NCI-H446 (cell line): ENCODE measurements at regions not wholly inside any gene's neighbourhood (a gene's known extent, or its start where the extent isn't known, plus 50 kb on each side); places are given as distances from the start of the nearest gene placed in this dataset.

ENCODE experiments used
- DNase-seq, 2 experiments: peaks; one replicate each; lab custom pipeline; 2025; lab: John Stamatoyannopoulos, UW

DNA sequence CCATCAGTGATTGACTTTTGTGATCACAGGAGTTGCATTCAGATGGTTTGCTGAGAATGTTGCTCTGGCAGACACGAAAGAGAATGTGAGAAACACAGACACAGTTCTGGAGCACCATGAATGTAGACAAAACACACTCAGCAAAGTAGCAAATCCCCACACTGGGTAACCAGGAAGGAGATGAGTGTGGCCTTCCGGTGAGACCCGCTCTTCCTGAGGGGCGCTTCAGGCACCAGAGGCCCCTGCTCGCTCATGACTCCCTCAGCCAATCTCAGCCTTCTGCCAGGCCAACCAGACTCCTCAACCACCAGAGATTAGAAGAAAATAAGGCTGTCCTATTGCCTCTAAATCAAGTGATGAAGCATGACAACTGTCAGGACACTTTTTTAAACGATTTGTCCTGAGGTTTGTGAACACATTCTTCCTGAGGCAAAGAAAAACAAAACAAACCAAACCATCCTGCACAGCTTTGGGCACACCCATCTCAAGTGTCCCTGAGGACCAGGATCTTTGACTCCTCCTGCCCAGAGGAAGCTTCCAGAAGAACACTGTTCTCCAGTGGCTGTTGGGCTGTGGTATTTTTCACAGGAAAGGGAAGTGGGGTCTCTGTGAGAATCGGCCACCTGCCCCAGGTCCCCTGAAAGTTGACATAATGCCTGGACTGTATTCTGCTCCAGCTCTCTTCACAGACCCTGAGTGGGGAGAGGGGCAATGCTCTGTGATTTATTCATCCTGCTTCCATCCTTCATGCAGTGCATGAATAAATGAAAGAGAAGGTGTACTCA is 152.8 kb downstream of the BCL11A start:
- no peak for DNase-seq

DNA sequence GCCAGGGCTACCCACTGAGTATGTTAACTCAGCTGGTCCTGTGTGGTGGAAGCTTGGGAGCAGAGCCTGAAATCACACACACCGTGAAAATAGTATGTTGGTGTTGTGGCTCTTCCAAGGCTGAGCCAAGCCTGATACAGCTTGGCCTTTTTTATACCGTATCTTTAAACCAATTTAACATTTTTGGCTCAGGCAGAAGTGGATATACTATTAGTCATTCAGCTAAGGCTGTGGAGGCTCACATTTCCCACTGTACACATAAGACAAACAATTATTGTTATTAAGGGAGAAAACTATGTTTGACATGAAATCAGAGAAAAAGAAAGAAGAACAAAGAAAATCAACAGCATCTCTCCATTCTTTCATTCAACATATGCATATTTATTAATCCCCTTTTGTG is 159.0 kb downstream of the BCL11A start:
- DNase-seq, result no peak

DNA sequence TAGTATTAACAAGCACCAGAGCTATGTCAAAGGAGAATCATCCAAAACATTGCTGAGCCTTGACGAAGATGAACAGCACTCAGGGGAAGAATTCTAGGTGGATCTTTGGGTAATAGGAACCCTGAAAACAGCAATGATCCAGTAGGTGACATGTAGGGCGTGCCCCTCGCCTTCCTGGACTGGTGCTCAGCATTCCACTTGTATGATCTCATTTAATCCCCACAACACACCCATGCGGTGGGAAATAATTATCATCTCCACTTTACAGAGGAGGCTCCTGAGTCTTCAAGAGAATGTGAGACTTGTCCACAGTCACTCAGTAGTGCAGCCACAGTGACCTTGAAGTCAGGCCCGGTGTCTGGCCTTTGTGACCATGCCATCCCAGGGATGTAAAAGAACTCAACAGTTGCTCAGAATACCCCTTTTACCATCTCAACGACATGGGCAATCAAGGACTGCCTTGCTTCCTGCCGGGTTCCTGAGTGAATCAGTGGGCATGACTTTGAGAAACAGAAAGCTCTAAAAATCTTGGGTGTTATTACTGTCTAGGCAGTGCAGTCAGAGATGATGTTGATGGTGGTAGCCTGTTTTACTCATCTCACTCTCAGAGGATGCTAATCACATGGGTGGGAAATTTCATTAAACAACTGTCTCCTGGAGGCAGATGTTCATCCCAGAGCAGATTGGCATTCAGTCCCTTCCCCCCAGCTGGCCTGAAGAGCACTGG is 161.6 kb downstream of the BCL11A start:
- DNase-seq, result no peak

DNA sequence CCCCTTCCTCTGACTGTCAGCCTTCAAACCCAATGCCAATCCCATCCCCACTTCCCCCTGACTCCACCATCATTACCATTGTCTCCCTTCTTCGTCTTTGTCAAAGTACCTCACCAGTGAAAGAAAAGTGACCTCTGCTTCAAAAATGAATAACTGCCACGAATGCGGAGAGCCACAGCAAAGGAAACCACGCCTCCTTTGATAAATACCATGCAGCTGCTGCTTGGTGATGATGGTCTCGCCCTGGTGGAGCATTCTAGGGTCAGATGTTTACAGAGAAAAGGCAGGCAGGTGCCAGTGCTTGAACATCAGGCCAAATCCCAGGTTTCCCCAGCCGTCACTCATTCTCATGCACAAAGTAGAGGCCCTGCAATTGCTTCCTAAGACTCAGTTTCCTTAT is 162.2 kb downstream of the BCL11A start:
- no peak for DNase-seq

DNA sequence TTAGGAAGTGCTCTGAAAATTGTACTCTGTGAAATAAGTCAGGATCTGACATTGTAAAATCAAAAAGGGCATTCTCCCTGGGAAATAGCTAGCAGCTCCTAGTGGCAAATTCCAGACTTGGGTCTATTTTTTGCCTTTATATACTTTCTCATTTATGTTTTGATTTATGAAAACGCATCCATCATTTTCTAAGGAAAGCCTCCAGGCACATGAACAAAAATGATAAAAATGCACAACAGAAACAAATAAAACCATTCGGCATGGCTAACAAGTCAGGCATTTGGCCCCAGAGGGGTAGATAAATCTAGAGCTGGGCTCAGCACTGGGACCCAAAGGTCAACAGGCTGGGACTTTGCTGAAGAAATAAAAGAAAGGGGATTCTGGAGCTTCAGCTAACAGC is 167.0 kb downstream of the BCL11A start:
- DNase-seq, result no peak

DNA sequence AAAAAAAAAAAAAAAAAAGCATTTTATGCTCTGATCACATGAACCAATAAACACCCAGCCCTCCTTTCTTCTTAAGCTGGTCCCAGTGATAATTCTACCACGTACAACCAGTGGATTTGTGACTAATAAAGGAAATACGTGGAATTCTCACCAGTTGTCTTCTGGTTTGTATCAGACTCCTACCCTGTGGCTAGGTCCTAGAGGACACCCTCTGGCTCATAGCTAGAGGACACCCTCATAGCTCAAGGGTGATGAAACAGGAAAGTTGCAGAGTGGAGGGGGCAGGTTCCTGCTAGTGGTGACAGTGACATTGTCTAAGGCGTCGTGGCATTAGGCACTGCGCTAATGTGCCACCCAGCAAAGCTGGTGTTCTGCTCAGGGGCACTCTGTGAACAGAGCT is 167.8 kb downstream of the BCL11A start:
- no peak for DNase-seq

DNA sequence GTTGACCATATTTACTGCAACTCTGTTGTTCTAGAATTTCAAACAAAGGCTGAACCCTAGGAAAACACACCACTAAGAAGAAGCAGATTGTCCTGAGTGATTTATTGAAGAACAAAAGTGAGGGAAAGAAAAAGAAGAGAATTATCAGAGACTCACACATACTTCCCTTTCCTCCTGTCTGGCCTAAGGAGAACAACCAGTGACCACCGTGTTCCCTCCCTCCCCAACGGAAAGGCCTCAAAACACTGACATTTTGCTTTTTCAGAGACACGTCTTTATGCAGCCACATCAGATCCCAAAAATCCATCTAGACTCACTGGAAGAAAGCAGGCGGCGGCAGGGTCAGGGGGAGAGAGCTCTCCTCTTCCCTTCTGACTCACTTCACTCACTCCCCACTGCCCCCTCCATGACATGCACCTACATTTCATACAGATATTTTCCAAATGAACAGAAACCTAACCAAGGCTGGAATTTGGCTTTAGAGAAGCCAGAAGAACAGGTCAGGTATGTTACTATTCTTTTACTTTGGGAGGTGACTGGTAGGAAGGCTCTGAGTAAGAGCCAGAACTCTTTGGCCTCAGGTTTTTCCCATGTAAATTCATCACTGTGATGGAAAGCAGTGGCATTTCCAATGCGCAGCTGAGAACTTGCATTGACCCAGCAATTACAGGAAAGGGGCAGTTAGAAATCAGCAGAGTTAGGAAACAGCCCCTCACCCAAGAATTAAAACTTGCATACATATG is 169.9 kb downstream of the BCL11A start:
- no peak for DNase-seq

DNA sequence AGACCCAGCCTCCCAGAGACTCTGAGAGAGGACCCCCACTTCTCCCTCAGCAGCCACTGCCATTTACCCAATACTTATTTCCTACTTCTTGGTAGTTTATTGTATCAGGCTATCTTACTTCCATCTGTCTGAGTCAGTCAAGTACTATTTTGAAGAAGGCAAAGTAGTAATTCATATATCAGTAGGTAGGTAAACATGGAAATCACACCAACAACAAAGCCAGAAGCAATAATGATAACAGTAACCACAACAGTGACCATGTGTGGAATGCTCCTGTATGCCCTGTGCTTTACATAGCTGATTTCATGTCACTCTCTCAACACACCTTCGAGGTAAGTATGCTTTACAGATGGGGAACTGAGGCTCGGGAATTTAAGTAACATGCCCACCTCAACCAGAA is 173.0 kb downstream of the BCL11A start:
- no peak for DNase-seq

DNA sequence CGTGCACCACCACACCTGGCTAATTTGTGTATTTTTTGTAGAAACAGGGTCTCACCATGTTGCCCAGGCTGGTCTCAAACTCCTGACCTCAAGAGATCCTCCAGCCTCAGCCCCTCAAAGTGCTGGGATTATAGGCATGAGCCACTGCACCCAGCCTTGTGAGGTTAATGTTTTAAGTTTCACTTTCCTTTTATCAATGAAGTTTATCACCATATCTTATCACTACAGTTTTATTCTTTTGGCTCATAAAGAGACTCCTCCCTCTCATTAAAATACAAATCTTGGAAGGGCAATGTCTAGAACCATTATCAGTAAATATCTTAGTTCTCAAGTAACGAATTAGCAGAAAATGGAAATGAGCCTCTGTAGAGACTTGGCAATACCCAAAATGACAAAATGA is 173.8 kb downstream of the BCL11A start:
- no peak for DNase-seq

DNA sequence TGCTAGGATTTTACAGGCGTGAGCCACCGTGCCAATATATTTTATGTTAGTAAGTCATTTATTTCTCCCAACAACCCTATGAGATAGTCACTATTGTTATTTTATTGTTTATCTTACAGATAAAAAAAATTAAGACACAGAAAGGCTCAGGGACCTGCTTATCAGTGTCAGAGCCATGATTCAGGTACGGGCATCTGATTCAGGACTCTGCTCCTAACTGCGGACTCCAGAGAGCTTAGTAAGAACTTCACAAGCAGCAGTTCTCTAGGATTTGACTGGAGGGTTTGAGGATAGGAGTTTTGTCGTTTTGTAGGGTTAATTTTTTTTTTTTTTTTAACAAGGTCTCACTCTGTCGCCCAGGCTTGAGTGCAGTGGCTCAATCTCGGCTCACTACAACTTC is 174.2 kb downstream of the BCL11A start:
- no peak for DNase-seq

DNA sequence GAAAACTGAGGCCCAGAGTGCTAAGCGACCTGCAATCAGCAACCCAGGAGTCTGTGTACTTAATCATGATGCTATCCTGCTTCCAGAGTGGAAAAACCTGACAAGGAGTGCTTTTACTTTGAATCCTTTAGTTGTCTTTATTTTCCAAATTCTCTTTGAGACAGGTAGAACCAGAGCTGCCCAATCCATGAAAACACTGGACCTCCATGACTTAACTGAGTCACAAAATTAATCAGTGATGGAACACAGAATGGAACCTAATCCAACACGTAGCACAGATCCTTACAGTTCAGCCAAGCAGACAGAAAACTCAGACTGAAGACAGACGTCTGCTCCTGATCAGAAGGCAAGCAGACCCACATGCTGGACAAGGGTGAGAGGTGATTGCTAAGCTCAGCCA is 175.6 kb downstream of the BCL11A start:
- no peak for DNase-seq

DNA sequence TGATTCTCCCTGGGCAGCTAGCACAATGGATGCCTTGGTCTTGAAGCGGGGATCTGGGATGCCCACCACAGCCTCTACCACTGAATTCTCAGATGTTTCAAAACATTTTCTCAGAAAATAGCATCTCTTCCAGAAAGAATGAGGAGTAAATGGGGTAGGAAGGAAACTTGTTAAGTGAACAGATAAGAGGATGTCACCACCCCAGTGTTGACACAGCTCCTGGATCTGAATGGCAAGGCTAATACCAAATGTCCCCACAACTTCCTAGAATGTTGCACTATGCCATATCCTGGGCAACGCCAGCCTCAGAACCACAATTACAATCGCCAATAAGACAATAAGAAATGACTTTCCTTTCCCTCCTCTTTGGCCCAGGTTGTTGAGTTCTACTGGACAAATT is 177.2 kb downstream of the BCL11A start:
- no peak for DNase-seq

DNA sequence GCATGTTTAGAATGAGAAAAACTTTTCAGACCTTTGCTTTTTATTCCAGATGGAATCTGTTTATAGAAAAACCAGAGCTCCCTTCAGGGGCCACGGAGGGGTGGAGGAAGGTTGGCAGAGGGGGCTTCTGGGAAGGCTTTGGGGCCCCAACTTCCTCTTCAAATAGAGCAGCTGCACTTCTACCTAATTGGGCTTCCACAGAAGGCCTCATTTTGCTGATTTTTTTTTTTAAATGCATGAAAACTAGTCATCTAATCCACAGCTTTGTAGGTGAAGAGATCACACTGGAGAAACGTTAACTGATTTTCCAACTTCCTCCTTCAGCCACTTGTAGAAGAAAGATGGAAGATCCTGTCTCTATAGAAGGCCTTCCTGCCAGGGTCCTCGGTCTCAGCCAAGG is 181.8 kb downstream of the BCL11A start:
- DNase-seq, result no peak

DNA sequence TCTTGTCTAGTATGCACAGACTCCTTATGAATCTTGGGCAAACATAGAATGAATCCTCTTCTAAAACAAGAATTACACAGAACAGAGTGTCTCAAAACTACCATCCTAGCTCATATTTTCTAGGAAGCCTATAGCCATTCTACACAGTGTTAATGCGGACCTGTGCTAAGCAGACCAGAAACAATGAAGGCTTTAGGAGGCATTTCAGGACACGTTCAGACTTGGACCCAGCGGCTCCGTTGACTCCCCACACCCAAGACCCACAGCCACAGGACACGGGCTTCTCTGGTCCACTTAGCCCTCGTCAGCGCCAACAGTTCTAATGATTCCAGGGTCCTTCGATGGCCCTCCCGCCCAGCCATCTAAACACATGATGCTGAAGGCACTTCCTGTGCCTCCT is 182.2 kb downstream of the BCL11A start:
- no peak for DNase-seq

DNA sequence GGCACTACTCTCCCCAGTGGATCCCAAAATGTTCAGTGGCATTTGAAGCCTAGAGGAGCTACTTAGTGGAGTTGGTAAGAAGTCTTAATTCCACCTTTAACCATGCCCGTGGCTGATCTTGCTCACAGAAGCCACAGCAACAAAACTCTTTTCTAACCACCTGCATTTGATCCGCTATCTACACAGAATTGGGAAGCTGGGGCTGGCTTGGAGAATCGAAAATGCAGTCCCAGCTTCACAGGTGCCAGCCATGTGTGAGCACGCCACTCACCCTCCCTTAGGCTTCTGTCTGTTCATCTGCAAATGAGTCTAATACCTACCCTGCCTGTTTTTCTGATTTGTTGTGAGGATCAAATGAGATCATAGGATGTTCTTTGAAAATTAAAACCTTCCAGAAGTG is 182.6 kb downstream of the BCL11A start:
- DNase-seq, result no peak

DNA sequence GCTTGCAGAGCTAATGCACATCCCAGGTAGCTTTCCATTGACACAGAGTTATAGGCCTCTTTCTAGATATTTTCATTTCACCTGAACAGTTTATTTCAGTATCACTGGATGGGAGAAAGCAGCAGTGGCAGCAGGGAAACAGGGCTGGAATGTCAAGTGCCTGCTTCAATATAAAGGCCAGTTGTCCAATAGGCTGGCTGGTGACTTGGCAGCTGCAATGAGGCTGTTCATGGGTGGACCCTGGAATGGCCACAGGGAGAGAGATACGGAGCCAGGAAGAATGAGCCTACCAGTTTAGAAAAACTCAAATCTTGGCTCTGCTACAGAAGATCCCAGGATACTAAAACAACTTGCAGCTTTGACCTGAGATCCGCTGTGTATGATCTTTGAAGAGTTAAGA is 185.0 kb downstream of the BCL11A start:
- DNase-seq, result no peak

DNA sequence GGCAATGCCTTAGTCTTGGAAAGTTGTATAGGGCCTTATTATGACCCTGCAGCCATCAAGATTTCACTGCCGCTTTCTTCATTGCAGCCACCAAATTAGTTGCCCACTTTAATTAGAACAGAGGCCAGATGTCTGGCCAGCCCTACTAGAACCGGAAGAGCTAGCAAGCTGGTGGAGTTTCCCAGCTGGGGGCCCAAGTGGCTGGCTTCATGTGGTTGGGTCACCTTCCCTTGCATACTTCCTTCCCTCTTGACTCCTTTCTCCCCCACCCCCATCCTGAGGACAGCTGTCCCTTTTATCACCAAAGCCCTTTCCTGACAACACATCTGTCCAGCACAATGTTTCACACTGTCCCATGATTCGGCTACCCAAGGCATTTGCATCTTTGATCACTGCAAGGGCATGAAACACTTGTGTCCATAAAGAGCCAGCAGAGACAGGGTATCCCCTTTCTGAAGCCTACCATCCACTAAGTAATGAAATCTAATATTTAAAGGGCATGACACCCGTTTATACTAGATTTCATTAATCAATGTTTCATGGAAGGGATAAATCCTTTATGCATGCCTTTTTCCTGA is 187.2 kb downstream of the BCL11A start:
- no peak for DNase-seq

DNA sequence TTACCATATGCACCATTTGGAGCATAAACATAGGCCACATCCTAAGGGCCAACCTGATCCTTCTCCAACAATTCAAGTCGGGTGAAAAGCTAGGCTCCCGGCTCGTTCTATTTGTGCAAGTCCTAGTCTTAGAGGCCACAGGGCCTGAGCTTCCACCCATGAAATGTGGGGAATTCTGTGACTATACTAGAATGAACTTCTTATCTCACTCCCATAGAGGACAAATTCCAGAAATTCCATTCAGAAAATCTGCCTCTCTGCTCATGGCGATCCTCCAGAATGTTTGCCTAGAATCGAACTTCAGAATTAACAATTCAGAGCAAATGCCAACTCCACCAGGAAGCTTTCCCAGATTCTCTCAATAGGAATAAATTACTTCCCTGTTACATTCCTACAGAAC is 187.9 kb downstream of the BCL11A start:
- DNase-seq, result no peak

DNA sequence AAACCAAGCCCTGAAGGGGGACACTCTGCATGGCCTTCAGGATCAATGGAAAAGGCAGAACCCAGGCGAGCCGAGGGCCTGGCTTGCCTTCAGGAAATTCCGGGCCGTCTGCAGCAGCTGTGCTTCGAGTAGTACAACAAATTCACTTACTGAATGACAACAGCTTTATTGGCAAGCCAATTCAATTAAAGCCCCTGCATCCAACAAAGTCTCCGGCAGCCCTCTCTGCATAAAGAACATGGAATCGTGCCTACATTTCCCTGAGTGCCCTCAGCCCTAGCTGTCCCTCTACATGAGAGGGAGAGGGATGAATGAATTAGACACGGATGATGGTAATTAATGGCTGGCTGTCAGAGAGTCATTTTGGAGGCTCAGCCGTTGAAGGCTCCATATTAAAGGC is 189.0 kb downstream of the BCL11A start:
- DNase-seq, result peak in 1 of 2 experiments; percentile 26

DNA sequence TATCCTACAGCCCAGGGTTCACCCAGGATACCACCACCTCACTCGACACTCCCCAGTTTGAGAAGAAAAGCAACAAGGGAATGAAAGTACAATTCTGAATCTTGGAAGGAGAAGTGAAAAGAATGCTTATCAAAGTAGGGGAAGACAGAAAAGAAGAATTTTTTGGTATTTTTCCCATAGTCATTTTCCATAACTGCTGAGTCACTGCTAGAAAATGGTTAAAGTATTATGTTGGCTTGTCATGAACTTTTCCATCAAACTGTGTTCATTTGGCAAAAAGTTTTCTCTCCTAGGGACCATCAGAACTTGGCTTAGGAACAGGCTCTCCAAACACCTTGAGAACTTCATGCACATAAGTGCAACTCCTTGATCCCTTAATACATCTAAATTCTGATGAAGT is 192.0 kb downstream of the BCL11A start:
- DNase-seq, result no peak

DNA sequence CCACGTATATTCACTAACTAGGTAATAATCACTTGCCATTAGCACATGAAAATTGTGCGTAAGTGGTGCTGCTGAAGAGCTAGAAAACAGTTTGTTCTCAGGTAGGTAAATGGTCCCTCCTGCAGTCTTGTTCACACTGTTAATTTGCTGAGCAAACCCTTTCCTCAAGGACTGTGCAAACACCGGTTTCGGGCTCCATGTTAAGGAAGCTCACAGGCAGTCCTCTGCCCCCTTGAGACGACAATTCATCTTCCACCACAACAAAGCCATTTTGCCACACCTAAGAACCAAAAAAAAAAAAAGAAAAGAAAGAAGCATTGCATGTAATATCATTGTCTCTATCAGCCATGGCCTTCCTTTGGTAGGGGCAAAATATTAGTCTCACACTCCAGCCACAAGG is 193.9 kb downstream of the BCL11A start:
- no peak for DNase-seq

DNA sequence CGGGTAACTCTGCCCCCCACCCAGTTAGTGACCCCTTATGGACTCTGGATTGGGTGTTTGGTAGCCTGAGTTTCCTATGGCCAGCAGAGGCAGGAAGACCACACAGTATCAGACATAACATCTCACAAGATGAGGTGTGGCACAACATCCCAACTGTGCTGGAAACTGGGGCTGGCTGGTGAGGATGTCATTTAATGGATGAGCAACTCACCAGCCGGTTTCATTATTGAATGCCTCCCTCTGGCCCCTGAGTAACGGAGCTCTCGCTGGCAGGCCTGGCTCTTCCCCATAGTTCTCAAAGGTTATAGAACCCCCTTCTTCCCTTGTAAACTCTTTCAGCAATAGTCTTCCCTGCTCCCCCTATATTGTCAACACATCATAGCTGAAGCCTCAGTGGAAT is 195.0 kb downstream of the BCL11A start:
- DNase-seq, result peak in 1 of 2 experiments; percentile 14

DNA sequence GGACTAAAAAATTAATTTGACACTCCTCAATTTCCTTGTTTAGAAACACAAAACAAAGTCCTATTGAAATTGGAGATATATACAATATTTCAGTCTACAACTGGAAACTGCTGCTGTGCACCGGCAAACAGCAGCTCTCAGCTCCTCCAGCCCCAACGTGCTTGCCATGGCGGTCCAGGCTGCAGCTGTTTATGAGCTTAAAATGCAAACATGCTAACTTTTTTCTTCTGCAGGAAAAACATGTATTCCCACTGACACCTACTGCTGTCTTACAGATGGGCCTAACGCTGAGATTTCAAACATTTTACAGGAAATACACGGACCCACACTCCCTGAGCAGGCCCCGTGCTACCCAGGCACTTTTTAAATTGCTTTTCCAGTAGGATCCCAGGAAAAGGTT is 195.5 kb downstream of the BCL11A start:
- no peak for DNase-seq
